ENCODE measurements at regions not wholly inside any gene's neighbourhood (a gene's known extent, or its start where the extent isn't known, plus 50 kb on each side); places are given as distances from the start of the nearest gene placed in this dataset.

DNA sequence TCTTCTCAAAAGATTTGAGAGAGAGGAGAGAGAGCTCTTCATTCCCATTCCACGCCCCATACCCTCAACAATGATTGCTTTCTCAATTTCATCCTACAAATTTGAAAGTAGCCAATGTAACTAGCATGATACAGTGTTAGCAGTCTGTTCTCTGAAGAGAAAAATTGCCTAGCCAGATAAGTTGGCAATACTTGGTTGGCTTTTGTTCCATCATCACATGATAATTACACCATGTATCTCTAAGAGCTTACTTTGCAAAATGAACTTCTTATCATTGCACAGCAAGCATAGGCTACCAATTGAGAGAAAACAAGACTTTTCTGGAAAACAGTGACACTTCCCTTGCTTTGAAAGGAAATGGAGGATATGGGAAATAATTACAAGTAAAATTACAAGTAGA lies 68.9 kb downstream of the FSCB start:
- TF ChIP-seq, protein P1, sequence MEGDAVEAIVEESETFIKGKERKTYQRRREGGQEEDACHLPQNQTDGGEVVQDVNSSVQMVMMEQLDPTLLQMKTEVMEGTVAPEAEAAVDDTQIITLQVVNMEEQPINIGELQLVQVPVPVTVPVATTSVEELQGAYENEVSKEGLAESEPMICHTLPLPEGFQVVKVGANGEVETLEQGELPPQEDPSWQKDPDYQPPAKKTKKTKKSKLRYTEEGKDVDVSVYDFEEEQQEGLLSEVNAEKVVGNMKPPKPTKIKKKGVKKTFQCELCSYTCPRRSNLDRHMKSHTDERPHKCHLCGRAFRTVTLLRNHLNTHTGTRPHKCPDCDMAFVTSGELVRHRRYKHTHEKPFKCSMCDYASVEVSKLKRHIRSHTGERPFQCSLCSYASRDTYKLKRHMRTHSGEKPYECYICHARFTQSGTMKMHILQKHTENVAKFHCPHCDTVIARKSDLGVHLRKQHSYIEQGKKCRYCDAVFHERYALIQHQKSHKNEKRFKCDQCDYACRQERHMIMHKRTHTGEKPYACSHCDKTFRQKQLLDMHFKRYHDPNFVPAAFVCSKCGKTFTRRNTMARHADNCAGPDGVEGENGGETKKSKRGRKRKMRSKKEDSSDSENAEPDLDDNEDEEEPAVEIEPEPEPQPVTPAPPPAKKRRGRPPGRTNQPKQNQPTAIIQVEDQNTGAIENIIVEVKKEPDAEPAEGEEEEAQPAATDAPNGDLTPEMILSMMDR (conservative IDR thresholded peaks at IDR 0.05 in 1 of 2, IDR thresholded peaks at IDR 0.05 in 1 of 2; ENCODE audit: low read depth in 1 of 2, low read length in 2 of 2) = no peak
- TF ChIP-seq EZH2 (IDR thresholded peaks at IDR 0.05; ENCODE audit: low read length, missing control alignments) = no peak
